ENCODE measurements at regions not wholly inside any gene's neighbourhood (a gene's known extent, or its start where the extent isn't known, plus 50 kb on each side); places are given as distances from the start of the nearest gene placed in this dataset.

GRCh38 chr22:48098243-48098920 is 1335.9 kb downstream of the TBC1D22A start:
- DNase-seq, result no peak

- DNase-seq, result no peak
Measured at GRCh38 chr22:48097723-48098122, 1335.3 kb downstream of the TBC1D22A start.

GRCh38 chr22:48096851-48097665 is 1334.6 kb downstream of the TBC1D22A start:
- DNase-seq, result no peak

- no peak for DNase-seq
Measured at GRCh38 chr22:48096411-48096810, 1334.0 kb downstream of the TBC1D22A start.

GRCh38 chr22:48093981-48094380 is 1331.5 kb downstream of the TBC1D22A start:
- DNase-seq, result no peak

- no peak for DNase-seq
Measured at GRCh38 chr22:48092866-48093265, 1330.4 kb downstream of the TBC1D22A start.

- DNase-seq, result no peak
Measured at GRCh38 chr22:48091656-48092223, 1329.3 kb downstream of the TBC1D22A start.

- DNase-seq, result no peak
Measured at GRCh38 chr22:48091060-48091650, 1328.7 kb downstream of the TBC1D22A start.

- no peak for DNase-seq
Measured at GRCh38 chr22:48090332-48090672, 1327.9 kb downstream of the TBC1D22A start.

- no peak for DNase-seq
Measured at GRCh38 chr22:48089601-48090331, 1327.3 kb downstream of the TBC1D22A start.

GRCh38 chr22:48088926-48089536 is 1326.6 kb downstream of the TBC1D22A start:
- no peak for DNase-seq

- no peak for DNase-seq
Measured at GRCh38 chr22:48088251-48088650, 1325.8 kb downstream of the TBC1D22A start.

GRCh38 chr22:48085901-48086645 is 1323.6 kb downstream of the TBC1D22A start:
- DNase-seq, result no peak

- no peak for DNase-seq
Measured at GRCh38 chr22:48084729-48085050, 1322.2 kb downstream of the TBC1D22A start.

GRCh38 chr22:48084041-48084728 is 1321.7 kb downstream of the TBC1D22A start:
- no peak for DNase-seq

- DNase-seq, result no peak
Measured at GRCh38 chr22:48083502-48083901, 1321.1 kb downstream of the TBC1D22A start.

GRCh38 chr22:48082284-48082683 is 1319.8 kb downstream of the TBC1D22A start:
- DNase-seq, result no peak

- no peak for DNase-seq
Measured at GRCh38 chr22:48081281-48081680, 1318.8 kb downstream of the TBC1D22A start.

GRCh38 chr22:48080316-48081165 is 1318.1 kb downstream of the TBC1D22A start:
- no peak for DNase-seq
